NCI-H2196 treated with DMSO at 0.1 percent for 48 hours (cell line): ENCODE measurements at regions not wholly inside any gene's neighbourhood (a gene's known extent, or its start where the extent isn't known, plus 50 kb on each side); places are given as distances from the start of the nearest gene placed in this dataset.
"Not testable (repeated sequence)": the region's sequence is repeated elsewhere in the genome, so short reads cannot be mapped to it uniquely, and the experiment has no call there.

ENCODE experiments used
- DNase-seq: peaks from one replicate; lab custom pipeline; 2025; ENCODE audit not compliant: unreplicated experiment; lab: John Stamatoyannopoulos, UW

GRCh38 chr6:165012183-165012582 is 297.2 kb downstream of the C6orf118 start:
- DNase-seq = no peak

- DNase-seq = no peak
These were observed 298.6 kb downstream of the C6orf118 start for GRCh38 chr6:165010556-165011535.

GRCh38 chr6:165008971-165009370 is 300.4 kb downstream of the C6orf118 start:
- DNase-seq = no peak

- DNase-seq = no peak
These were observed 306.5 kb downstream of the C6orf118 start for GRCh38 chr6:165002866-165003265.

GRCh38 chr6:165002358-165002757 is 307.0 kb downstream of the C6orf118 start:
- DNase-seq = no peak

GRCh38 chr6:165001502-165002157 is 307.8 kb downstream of the C6orf118 start:
- DNase-seq = no peak

- DNase-seq = no peak
These were observed 311.1 kb downstream of the C6orf118 start for GRCh38 chr6:164998297-164998696.

- no peak for DNase-seq
These were observed 312.6 kb downstream of the C6orf118 start for GRCh38 chr6:164996838-164997237.

GRCh38 chr6:164991573-164991972 is 317.8 kb downstream of the C6orf118 start:
- DNase-seq = no peak

GRCh38 chr6:164990901-164991300 is 318.5 kb downstream of the C6orf118 start:
- no peak for DNase-seq

- no peak for DNase-seq
These were observed 327.0 kb downstream of the C6orf118 start for GRCh38 chr6:164982389-164982788.

GRCh38 chr6:164967102-164967501 is 342.3 kb downstream of the C6orf118 start:
- no peak for DNase-seq

- no peak for DNase-seq
These were observed 346.6 kb downstream of the C6orf118 start for GRCh38 chr6:164962805-164963204.

- DNase-seq = no peak
These were observed 362.2 kb downstream of the C6orf118 start for GRCh38 chr6:164947164-164947563.

GRCh38 chr6:164942271-164942670 is 367.1 kb downstream of the C6orf118 start:
- no peak for DNase-seq

GRCh38 chr6:164933238-164933794 is 376.1 kb downstream of the C6orf118 start:
- not testable (repeated sequence) for DNase-seq

- no peak for DNase-seq
These were observed 379.9 kb downstream of the C6orf118 start for GRCh38 chr6:164929408-164929977.

- no peak for DNase-seq
These were observed 380.5 kb downstream of the C6orf118 start for GRCh38 chr6:164928728-164929407.

GRCh38 chr6:164928057-164928727 is 381.2 kb downstream of the C6orf118 start:
- DNase-seq = no peak

- DNase-seq = no peak
These were observed 381.9 kb downstream of the C6orf118 start for GRCh38 chr6:164927288-164928056.
